Endodermal cell (in vitro differentiated cells): ENCODE measurements at regions not wholly inside any gene's neighbourhood (a gene's known extent, or its start where the extent isn't known, plus 50 kb on each side); places are given as distances from the start of the nearest gene placed in this dataset.

ENCODE experiments used
- DNase-seq: peaks from one replicate; pipeline ENCODE4 v3.0.0-alpha.2; 2017
- H3K27ac ChIP-seq: 2 replicates; pipeline ENCODE4 v1.5.1; 2013; ENCODE audit warnings: mild to moderate bottlenecking, low read depth, low read length, moderate library complexity
- H3K27me3 ChIP-seq: 2 replicates; pipeline ENCODE4 v1.6.1; 2013; ENCODE audit warnings: mild to moderate bottlenecking, low read length, moderate library complexity; ENCODE audit not compliant: insufficient read depth, control insufficient read depth, poor library complexity, severe bottlenecking
- H3K36me3 ChIP-seq: 2 replicates; pipeline ENCODE4 v1.7.0; 2013; ENCODE audit warnings: mild to moderate bottlenecking, low read length, moderate library complexity; ENCODE audit not compliant: control insufficient read depth, insufficient read depth
- H3K4me1 ChIP-seq: one replicate; pipeline ENCODE4 v1.7.0; 2013; ENCODE audit warnings: low read length; ENCODE audit not compliant: control insufficient read depth, insufficient read depth
- H3K4me3 ChIP-seq: 2 replicates; pipeline ENCODE4 v1.5.1; 2013; ENCODE audit warnings: mild to moderate bottlenecking, low read length, moderate library complexity
- H3K9ac ChIP-seq: 2 replicates; pipeline ENCODE4 v1.6.1; 2013; ENCODE audit warnings: mild to moderate bottlenecking, low read length, moderate library complexity; ENCODE audit not compliant: poor library complexity, severe bottlenecking; ENCODE audit errors: extremely low read depth
- H3K9me3 ChIP-seq: 2 replicates; pipeline ENCODE4 v1.6.1; 2013; ENCODE audit warnings: mild to moderate bottlenecking, low read length, moderate library complexity; ENCODE audit not compliant: control insufficient read depth
- H3K27ac Mint-ChIP-seq: 2 replicates; pipeline ENCODE4 v1.8.0; 2020; ENCODE audit warnings: mixed read lengths
- H3K27me3 Mint-ChIP-seq: 2 replicates; pipeline ENCODE4 v1.8.0; 2021; ENCODE audit warnings: mild to moderate bottlenecking, mixed read lengths; ENCODE audit not compliant: insufficient read depth
- H3K36me3 Mint-ChIP-seq: 2 replicates; pipeline ENCODE4 v1.8.0; 2020; ENCODE audit warnings: low read depth, mixed read lengths
- H3K4me1 Mint-ChIP-seq: 2 replicates; pipeline ENCODE4 v1.8.0; 2020; ENCODE audit warnings: mixed read lengths
- H3K4me3 Mint-ChIP-seq: 2 replicates; pipeline ENCODE4 v1.8.0; 2020; ENCODE audit warnings: mild to moderate bottlenecking, moderate library complexity, mixed read lengths
- H3K9me3 Mint-ChIP-seq: 2 replicates; pipeline ENCODE4 v1.8.0; 2020; ENCODE audit warnings: mild to moderate bottlenecking, mixed read lengths
- WGBS, 2 experiments: methylation state at CpG; one replicate each; pipeline versions ENCODE4 v1.1.5 to v1.1.7; 2013; ENCODE audit warnings: missing lambda C conversion rate in 2 of 2, mixed read lengths in 1 of 2; ENCODE audit not compliant: insufficient coverage in 1 of 2, insufficient read length in 1 of 2; 5-methylcytosine and 5-hydroxymethylcytosine counted together
- TF ChIP-seq, protein P1 (sequence below): fragments of 200-600 bp; sonication (generic); conservative IDR thresholded peaks from 2 replicates; pipeline ENCODE4 v1.5.0; 2021; ENCODE audit warnings: antibody characterized with exemption, mild to moderate bottlenecking

DNA sequence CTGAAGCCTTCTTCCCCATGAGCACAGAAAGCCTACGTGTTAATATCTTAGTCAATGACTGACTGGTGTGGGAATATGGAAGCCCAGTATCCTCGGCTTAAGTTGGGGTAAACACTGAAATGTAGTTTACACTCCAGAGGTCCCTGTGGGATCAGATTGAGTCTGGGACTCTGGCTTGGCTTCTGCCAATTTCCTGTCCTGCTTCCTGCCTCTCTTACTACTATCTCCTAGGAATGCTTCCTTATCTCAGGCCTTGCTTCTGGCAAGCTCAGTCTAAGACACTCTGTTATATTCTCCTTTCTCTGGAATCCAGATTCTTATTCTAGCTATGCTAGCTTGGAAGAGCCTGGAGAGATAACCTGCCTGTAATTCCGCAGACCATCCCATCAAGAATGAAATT, 174.0 kb upstream of the LDB2 start:
- H3K9me3 ChIP-seq = no peaks in the 10 kb centered on the region
- 86 to 93% methylated on average over 1 to 3 of the region's 3 CpGs for WGBS, 2 experiments
- no peak overlapping the region for H3K4me3 Mint-ChIP-seq
- no peak overlapping the region for H3K27ac Mint-ChIP-seq
- H3K27me3 ChIP-seq = no peaks in the 10 kb centered on the region
- no peaks in the 10 kb centered on the region for H3K9me3 Mint-ChIP-seq
- no peaks in the 10 kb centered on the region for H3K36me3 ChIP-seq
- H3K4me1 ChIP-seq = no peaks in the 10 kb centered on the region
- no peak overlapping the region for H3K27ac ChIP-seq
- no peaks in the 10 kb centered on the region for H3K36me3 Mint-ChIP-seq
- no peak overlapping the region for H3K4me3 ChIP-seq
- H3K4me1 Mint-ChIP-seq = peaks cover 11% of the 10 kb centered on the region
- TF ChIP-seq, protein P1, sequence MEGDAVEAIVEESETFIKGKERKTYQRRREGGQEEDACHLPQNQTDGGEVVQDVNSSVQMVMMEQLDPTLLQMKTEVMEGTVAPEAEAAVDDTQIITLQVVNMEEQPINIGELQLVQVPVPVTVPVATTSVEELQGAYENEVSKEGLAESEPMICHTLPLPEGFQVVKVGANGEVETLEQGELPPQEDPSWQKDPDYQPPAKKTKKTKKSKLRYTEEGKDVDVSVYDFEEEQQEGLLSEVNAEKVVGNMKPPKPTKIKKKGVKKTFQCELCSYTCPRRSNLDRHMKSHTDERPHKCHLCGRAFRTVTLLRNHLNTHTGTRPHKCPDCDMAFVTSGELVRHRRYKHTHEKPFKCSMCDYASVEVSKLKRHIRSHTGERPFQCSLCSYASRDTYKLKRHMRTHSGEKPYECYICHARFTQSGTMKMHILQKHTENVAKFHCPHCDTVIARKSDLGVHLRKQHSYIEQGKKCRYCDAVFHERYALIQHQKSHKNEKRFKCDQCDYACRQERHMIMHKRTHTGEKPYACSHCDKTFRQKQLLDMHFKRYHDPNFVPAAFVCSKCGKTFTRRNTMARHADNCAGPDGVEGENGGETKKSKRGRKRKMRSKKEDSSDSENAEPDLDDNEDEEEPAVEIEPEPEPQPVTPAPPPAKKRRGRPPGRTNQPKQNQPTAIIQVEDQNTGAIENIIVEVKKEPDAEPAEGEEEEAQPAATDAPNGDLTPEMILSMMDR = no peak
- DNase-seq = no peak
- no peak overlapping the region for H3K9ac ChIP-seq
- no peaks in the 10 kb centered on the region for H3K27me3 Mint-ChIP-seq

DNA sequence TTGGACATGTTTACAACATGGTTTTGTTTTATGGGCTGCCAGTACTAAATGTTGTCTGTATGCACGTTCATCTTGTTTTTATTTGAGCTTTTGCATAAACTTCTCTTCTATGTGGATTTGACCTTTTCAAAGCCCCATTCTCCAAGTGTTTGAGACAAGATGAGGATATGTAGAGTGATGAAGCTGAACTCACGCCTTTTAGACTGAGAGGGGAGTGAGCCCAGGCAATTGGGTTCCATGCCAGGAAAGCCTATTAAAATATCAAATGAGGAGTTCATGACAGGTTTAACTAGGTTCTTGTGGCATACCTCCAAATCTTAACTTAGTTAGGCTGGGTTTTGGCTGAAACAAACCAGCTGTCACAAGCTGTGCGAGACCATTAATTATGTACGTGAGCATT, 170.4 kb upstream of the LDB2 start:
- no peak overlapping the region for H3K4me3 ChIP-seq
- no peaks in the 10 kb centered on the region for H3K9me3 ChIP-seq
- H3K27me3 ChIP-seq = no peaks in the 10 kb centered on the region
- Mint-ChIP-seq H3K27me3 (no peaks in the 10 kb centered on the region), H3K27ac (no peak overlapping the region), H3K36me3 (no peaks in the 10 kb centered on the region), H3K4me3 (no peak overlapping the region), H3K4me1 (peaks cover 5% of the 10 kb centered on the region), H3K9me3 (no peaks in the 10 kb centered on the region)
- no peak overlapping the region for H3K27ac ChIP-seq
- H3K36me3 ChIP-seq = no peaks in the 10 kb centered on the region
- WGBS, 2 experiments = 97 to 100% methylated on average over 2 to 4 of the region's 4 CpGs
- H3K4me1 ChIP-seq = no peaks in the 10 kb centered on the region
- H3K9ac ChIP-seq = no peak overlapping the region
- TF ChIP-seq, protein P1 = no peak
- DNase-seq = no peak

DNA sequence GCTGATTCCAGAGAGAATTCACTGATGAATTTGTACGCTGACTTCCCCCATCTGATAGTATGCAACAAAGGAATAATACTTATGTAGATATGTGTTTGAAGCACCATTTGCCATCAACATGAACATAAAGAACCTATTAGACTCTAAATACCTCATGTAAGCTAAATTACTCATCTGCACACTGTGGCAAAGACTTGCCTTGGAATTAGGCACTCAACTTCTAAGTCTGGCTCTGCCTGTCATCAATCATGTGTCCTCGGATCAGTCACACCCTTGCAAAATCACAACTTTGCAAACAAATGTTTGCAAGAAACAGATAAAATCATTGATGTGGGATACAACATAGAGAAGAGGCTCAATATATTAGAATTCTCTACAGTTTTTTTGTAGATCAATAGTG, 169.9 kb upstream of the LDB2 start:
- H3K36me3 ChIP-seq = no peaks in the 10 kb centered on the region
- no peak overlapping the region for H3K27ac ChIP-seq
- TF ChIP-seq, protein P1 = no peak
- no peaks in the 10 kb centered on the region for H3K9me3 ChIP-seq
- no peak overlapping the region for H3K27ac Mint-ChIP-seq
- 67 to 95% methylated on average over 1 to 2 of the region's 2 CpGs for WGBS, 2 experiments
- no peak overlapping the region for H3K4me3 ChIP-seq
- H3K9me3 Mint-ChIP-seq = no peaks in the 10 kb centered on the region
- no peak for DNase-seq
- peaks cover 5% of the 10 kb centered on the region for H3K4me1 Mint-ChIP-seq
- no peak overlapping the region for H3K9ac ChIP-seq
- no peaks in the 10 kb centered on the region for H3K4me1 ChIP-seq
- H3K4me3 Mint-ChIP-seq = no peak overlapping the region
- no peaks in the 10 kb centered on the region for H3K27me3 Mint-ChIP-seq
- no peaks in the 10 kb centered on the region for H3K27me3 ChIP-seq
- H3K36me3 Mint-ChIP-seq = no peaks in the 10 kb centered on the region
